ENCODE measurements at regions not wholly inside any gene's neighbourhood (a gene's known extent, or its start where the extent isn't known, plus 50 kb on each side); places are given as distances from the start of the nearest gene placed in this dataset.
"Not testable (repeated sequence)": the region's sequence is repeated elsewhere in the genome, so short reads cannot be mapped to it uniquely, and the experiment has no call there.

DNA sequence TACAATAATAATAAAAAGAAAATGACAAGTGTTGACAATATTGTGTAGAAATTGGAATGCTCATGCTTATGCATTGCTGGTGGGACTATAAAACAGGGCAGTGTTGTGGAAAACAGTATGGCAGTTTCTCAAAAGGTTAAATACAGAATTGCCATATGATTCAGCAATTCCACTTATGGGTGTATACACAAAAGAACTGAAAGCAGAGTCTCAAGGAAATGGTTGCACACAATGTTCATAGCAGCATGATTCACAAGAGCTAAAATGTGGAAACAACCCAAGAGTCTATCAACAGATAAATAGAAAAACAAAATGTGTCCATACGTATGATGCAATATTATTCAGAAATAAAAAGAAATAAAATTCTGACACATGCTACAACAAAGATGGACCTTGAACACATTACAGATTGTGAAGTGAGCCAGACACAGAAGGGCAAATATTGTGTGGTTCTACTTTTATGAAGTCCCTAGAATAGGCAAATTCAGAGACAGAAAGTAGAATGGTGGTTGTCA is 64.8 kb upstream of the GRM8 start:
- peak; percentile 20 for DNase-seq (ENCODE audit: low read depth)

DNA sequence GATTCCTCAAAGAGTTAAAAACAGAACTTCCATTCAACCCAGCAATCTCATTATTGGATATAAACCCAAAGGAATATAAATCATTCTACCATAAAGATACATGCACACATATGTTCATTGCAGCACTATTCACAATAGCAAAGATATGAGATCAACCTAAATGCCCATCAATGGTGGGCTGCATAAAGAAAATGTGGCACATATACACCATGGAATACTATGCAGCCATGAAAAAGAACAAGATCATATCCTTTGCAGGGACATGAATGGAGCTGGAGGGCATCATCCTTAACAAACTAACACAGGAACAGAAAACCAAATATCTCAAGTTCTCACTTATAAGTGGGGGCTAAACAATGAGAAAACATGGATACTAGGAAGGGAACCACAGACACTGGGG is 64.1 kb upstream of the GRM8 start:
- not testable (repeated sequence) for DNase-seq (ENCODE audit: low read depth)

DNA sequence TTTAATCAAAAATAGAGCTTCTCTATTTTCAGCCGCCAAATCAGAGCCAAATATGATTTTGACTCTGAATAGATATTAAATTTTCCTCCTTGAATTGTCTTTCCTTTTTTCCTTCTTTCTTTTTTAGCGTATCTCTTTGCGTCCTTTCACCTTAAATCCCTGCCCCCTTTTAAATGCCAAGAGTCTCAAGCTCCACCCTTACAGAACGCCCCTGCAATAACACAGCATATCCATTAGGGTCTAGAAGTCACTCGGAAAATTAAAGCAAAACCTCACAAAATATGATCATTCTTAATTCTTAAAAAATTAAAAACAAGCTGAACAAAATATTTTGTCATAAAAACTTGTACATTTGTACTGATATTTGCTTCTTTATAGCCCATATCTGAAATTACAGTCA is 51.3 kb upstream of the GRM8 start:
- no peak for DNase-seq (ENCODE audit: low read depth)

DNA sequence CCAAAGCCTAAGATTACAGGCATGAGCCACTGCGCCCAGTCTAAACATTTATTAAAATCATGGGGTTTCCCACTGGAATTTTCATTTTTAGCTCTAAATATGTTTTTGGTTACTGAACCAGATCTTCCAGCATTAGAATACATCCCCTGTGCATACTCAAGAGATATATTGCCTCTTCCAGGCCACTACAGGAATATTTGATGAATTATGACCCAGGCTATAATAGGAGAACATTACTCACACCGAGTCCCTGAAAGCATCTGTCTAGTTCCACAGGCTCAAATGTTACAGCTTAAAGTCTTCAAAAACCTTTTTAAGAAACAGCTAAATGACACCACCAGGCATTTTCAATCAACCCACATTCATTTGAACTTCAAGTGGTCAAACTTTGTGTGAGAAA is 50.4 kb upstream of the GRM8 start:
- no peak for DNase-seq (ENCODE audit: low read depth)

All from fibroblast of gingiva (primary cell).